GM23338 (cell line): ENCODE measurements at regions not wholly inside any gene's neighbourhood (a gene's known extent, or its start where the extent isn't known, plus 50 kb on each side); places are given as distances from the start of the nearest gene placed in this dataset.

Experiments
- ATAC-seq: fragments of 200-7000 bp; cut with Tn5 transposase; 3 replicates; pipeline ENCODE4 v1.9.1; 2020
- DNase-seq: peaks from one replicate; pipeline ENCODE4 v3.0.0-alpha.2; 2015; ENCODE audit warnings: low spot score
- H2AFZ ChIP-seq: fragments of 200-600 bp; sonication (generic); 2 replicates; pipeline ENCODE4 v1.8.0; 2016; ENCODE audit warnings: antibody characterized with exemption, mild to moderate bottlenecking, moderate library complexity
- H3F3A ChIP-seq: fragments of 200-600 bp; sonication (generic); replicated peaks from 2 replicates; pipeline ENCODE4 v1.8.0; 2017; ENCODE audit warnings: antibody characterized with exemption, mixed run types, low read depth
- H3K27ac ChIP-seq: fragments of 200-600 bp; sonication (generic); 2 replicates; pipeline ENCODE4 v1.6.1; 2016; ENCODE audit warnings: low read depth
- H3K27me3 ChIP-seq: fragments of 200-600 bp; sonication (generic); 2 replicates; pipeline ENCODE4 v1.8.0; 2016; ENCODE audit warnings: mild to moderate bottlenecking, mixed run types, moderate library complexity; ENCODE audit not compliant: insufficient read depth
- H3K36me3 ChIP-seq: fragments of 200-600 bp; sonication (generic); 2 replicates; pipeline ENCODE4 v1.8.0; 2016; ENCODE audit warnings: mild to moderate bottlenecking; ENCODE audit not compliant: insufficient read depth
- H3K4me1 ChIP-seq: fragments of 200-600 bp; sonication (generic); 2 replicates; pipeline ENCODE4 v1.8.0; 2016; ENCODE audit warnings: mild to moderate bottlenecking, moderate library complexity; ENCODE audit not compliant: insufficient read depth
- H3K4me2 ChIP-seq: fragments of 200-600 bp; sonication (generic); 2 replicates; pipeline ENCODE4 v1.7.1; 2017; ENCODE audit warnings: mixed run types
- H3K4me3 ChIP-seq: fragments of 200-600 bp; sonication (generic); 2 replicates; pipeline ENCODE4 v1.6.1; 2016; ENCODE audit warnings: mixed run types
- H3K79me2 ChIP-seq: fragments of 200-600 bp; sonication (generic); replicated peaks from 2 replicates; pipeline ENCODE4 v1.8.0; 2017; ENCODE audit warnings: mild to moderate bottlenecking; ENCODE audit not compliant: insufficient read depth
- H3K9me2 ChIP-seq: fragments of 200-600 bp; sonication (generic); 2 replicates; pipeline ENCODE4 v1.8.0; 2017; ENCODE audit not compliant: insufficient read depth
- H4K20me1 ChIP-seq: fragments of 200-600 bp; sonication (generic); replicated peaks from 2 replicates; pipeline ENCODE4 v1.8.0; 2017; ENCODE audit warnings: mild to moderate bottlenecking; ENCODE audit not compliant: insufficient read depth
- H3K27ac Mint-ChIP-seq: 2 replicates; pipeline ENCODE4 v1.8.0; 2020; ENCODE audit warnings: inconsistent platforms, mild to moderate bottlenecking, moderate library complexity, mixed read lengths
- H3K27me3 Mint-ChIP-seq: 3 replicates; pipeline ENCODE4 v1.8.0; 2022; ENCODE audit warnings: low read depth, mild to moderate bottlenecking, moderate library complexity, mixed read lengths, inconsistent platforms; ENCODE audit not compliant: insufficient read depth, poor library complexity
- H3K36me3 Mint-ChIP-seq: 3 replicates; pipeline ENCODE4 v1.8.0; 2021; ENCODE audit warnings: low read depth, mild to moderate bottlenecking, inconsistent platforms, moderate library complexity, mixed read lengths
- H3K4me1 Mint-ChIP-seq: 3 replicates; pipeline ENCODE4 v1.8.0; 2020; ENCODE audit warnings: mild to moderate bottlenecking, inconsistent platforms, mixed read lengths
- H3K4me3 Mint-ChIP-seq: 3 replicates; pipeline ENCODE4 v1.8.0; 2021; ENCODE audit warnings: moderate library complexity, mild to moderate bottlenecking, inconsistent platforms, mixed read lengths
- H3K9me3 Mint-ChIP-seq: 3 replicates; pipeline ENCODE4 v1.8.0; 2020; ENCODE audit warnings: moderate library complexity, mild to moderate bottlenecking, inconsistent platforms, mixed read lengths
- EZH2 ChIP-seq: fragments of 200-600 bp; sonication (generic); IDR thresholded peaks from one replicate; pipeline ENCODE4 v1.8.0; 2017; ENCODE audit warnings: antibody characterized with exemption, mild to moderate bottlenecking, low read depth; ENCODE audit not compliant: unreplicated experiment
- JUNB ChIP-seq: IDR thresholded peaks from one replicate; pipeline ENCODE4 v1.6.1; 2016; ENCODE audit warnings: antibody characterized with exemption; ENCODE audit not compliant: unreplicated experiment
- NANOG ChIP-seq: IDR thresholded peaks from 2 replicates; pipeline ENCODE4 v1.6.1; 2016; ENCODE audit warnings: antibody characterized with exemption, borderline replicate concordance
- POLR2AphosphoS5 ChIP-seq: IDR thresholded peaks from 2 replicates; pipeline ENCODE4 v1.6.1; 2016; ENCODE audit warnings: antibody characterized with exemption, low read depth
- ZNF114 ChIP-seq: fragments of 250-450 bp; sonication (Bioruptor Pico); IDR thresholded peaks from 2 replicates; pipeline ENCODE4 v1.5.0; 2020; ENCODE audit warnings: mild to moderate bottlenecking, moderate library complexity
- ZNF331 ChIP-seq: fragments of 250-450 bp; sonication (Bioruptor Pico); IDR thresholded peaks from 2 replicates; pipeline ENCODE4 v1.5.0; 2020; ENCODE audit warnings: low read depth, mild to moderate bottlenecking, moderate library complexity
- TF ChIP-seq, protein P1 (sequence below): IDR thresholded peaks from 2 replicates; pipeline ENCODE4 v1.6.1; 2016; ENCODE audit warnings: antibody characterized with exemption
- TF ChIP-seq, protein P2 (sequence below): IDR thresholded peaks from one replicate; pipeline ENCODE4 v1.6.1; 2018; ENCODE audit warnings: antibody characterized with exemption; ENCODE audit not compliant: unreplicated experiment
- TF ChIP-seq, protein P3 (sequence below), 2 experiments: fragments of 200-600 bp in 1 of 2; sonication (generic) in 1 of 2; conservative IDR thresholded peaks; 2 replicates each; pipeline versions ENCODE4 v1.5.1 to v1.6.1; 2016 to 2017; ENCODE audit warnings: antibody characterized with exemption in 2 of 2, low read depth in 2 of 2, mild to moderate bottlenecking in 2 of 2, moderate library complexity in 1 of 2
- TF ChIP-seq, protein P4 (sequence below): fragments of 250-450 bp; sonication (Bioruptor Pico); IDR thresholded peaks from 2 replicates; pipeline ENCODE4 v1.5.0; 2020; ENCODE audit warnings: mild to moderate bottlenecking, moderate library complexity

DNA sequence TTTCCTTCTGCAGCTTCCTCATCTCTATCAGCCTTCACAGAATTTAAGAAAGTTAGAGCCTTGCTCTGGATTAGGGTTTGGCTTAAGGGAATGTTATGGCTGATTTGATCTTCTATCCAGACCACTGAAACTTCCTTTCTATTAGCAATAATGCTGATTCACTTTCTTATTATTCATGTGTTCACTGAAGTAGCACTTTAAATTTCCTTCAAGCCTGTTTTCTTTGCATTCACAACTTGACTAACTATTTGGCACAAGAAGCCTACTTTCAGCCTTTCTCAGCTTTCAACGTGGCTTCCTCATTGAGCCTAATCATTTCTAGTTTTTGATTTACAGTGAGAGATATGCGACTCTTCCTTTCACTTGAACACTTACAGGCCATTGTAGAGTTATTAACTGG is 528.5 kb downstream of the PLPP3 start (continued):
- TF ChIP-seq, protein P1, sequence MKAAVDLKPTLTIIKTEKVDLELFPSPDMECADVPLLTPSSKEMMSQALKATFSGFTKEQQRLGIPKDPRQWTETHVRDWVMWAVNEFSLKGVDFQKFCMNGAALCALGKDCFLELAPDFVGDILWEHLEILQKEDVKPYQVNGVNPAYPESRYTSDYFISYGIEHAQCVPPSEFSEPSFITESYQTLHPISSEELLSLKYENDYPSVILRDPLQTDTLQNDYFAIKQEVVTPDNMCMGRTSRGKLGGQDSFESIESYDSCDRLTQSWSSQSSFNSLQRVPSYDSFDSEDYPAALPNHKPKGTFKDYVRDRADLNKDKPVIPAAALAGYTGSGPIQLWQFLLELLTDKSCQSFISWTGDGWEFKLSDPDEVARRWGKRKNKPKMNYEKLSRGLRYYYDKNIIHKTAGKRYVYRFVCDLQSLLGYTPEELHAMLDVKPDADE, result no peak
- TF ChIP-seq, protein P2, sequence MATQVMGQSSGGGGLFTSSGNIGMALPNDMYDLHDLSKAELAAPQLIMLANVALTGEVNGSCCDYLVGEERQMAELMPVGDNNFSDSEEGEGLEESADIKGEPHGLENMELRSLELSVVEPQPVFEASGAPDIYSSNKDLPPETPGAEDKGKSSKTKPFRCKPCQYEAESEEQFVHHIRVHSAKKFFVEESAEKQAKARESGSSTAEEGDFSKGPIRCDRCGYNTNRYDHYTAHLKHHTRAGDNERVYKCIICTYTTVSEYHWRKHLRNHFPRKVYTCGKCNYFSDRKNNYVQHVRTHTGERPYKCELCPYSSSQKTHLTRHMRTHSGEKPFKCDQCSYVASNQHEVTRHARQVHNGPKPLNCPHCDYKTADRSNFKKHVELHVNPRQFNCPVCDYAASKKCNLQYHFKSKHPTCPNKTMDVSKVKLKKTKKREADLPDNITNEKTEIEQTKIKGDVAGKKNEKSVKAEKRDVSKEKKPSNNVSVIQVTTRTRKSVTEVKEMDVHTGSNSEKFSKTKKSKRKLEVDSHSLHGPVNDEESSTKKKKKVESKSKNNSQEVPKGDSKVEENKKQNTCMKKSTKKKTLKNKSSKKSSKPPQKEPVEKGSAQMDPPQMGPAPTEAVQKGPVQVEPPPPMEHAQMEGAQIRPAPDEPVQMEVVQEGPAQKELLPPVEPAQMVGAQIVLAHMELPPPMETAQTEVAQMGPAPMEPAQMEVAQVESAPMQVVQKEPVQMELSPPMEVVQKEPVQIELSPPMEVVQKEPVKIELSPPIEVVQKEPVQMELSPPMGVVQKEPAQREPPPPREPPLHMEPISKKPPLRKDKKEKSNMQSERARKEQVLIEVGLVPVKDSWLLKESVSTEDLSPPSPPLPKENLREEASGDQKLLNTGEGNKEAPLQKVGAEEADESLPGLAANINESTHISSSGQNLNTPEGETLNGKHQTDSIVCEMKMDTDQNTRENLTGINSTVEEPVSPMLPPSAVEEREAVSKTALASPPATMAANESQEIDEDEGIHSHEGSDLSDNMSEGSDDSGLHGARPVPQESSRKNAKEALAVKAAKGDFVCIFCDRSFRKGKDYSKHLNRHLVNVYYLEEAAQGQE, result no peak
- no peak for TF ChIP-seq ZNF114 (CRISPR knock-in tag)
- no peak for TF ChIP-seq JUNB
- no peak for TF ChIP-seq ZNF331 (CRISPR knock-in tag)

DNA sequence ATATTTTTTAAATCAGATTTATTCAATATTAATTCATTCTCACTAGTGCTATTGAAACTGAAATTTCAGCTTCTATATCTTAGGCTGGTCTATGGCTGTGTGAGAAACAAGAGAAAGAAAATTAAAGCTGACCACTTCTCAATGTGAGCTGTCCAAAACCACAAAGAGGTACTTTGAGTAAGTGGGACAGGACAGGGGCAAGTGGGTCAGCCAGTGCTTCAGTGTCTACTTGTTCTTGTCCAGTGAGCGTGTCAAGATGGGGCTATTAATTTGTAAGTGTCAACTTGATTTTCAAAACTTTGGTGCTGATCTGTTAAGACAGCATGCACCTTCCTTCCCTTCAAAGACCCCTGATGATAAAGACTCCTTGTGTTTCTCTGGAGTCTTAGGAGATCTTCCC is 533.9 kb downstream of the PLPP3 start:
- H3K27me3 ChIP-seq, result no peaks in the 10 kb centered on the region
- Mint-ChIP-seq H3K36me3 (no peaks in the 10 kb centered on the region), H3K9me3 (peaks cover 6% of the 10 kb centered on the region; the same call in 1 of the 3 replicates), H3K4me1 (no peaks in the 10 kb centered on the region), H3K27ac (no peak overlapping the region), H3K4me3 (no peak overlapping the region), H3K27me3 (no peaks in the 10 kb centered on the region)
- no peak overlapping the region for H3K4me2 ChIP-seq
- H3K27ac ChIP-seq, result no peak overlapping the region
- no peaks in the 10 kb centered on the region for H3F3A ChIP-seq
- no peaks in the 10 kb centered on the region for H3K79me2 ChIP-seq
- ATAC-seq, result no peak
- H3K4me1 ChIP-seq, result no peaks in the 10 kb centered on the region
- peak overlapping the region; percentile 38; the same call in 1 of the 2 replicates for H2AFZ ChIP-seq
- H3K36me3 ChIP-seq, result no peaks in the 10 kb centered on the region
- DNase-seq, result no peak
- H4K20me1 ChIP-seq, result no peaks in the 10 kb centered on the region
- peaks cover 6% of the 10 kb centered on the region; the same call in 1 of the 2 replicates for H3K9me2 ChIP-seq
- no peak overlapping the region for H3K4me3 ChIP-seq
- no peak for TF ChIP-seq NANOG
- TF ChIP-seq ZNF331 (CRISPR knock-in tag), result no peak
- TF ChIP-seq POLR2AphosphoS5, result no peak
- TF ChIP-seq EZH2, result no peak
- TF ChIP-seq, protein P3, sequence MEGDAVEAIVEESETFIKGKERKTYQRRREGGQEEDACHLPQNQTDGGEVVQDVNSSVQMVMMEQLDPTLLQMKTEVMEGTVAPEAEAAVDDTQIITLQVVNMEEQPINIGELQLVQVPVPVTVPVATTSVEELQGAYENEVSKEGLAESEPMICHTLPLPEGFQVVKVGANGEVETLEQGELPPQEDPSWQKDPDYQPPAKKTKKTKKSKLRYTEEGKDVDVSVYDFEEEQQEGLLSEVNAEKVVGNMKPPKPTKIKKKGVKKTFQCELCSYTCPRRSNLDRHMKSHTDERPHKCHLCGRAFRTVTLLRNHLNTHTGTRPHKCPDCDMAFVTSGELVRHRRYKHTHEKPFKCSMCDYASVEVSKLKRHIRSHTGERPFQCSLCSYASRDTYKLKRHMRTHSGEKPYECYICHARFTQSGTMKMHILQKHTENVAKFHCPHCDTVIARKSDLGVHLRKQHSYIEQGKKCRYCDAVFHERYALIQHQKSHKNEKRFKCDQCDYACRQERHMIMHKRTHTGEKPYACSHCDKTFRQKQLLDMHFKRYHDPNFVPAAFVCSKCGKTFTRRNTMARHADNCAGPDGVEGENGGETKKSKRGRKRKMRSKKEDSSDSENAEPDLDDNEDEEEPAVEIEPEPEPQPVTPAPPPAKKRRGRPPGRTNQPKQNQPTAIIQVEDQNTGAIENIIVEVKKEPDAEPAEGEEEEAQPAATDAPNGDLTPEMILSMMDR (conservative IDR thresholded peaks at IDR 0.05; ENCODE audit: low read depth in 2 of 2), result no peak
- TF ChIP-seq, protein P4, sequence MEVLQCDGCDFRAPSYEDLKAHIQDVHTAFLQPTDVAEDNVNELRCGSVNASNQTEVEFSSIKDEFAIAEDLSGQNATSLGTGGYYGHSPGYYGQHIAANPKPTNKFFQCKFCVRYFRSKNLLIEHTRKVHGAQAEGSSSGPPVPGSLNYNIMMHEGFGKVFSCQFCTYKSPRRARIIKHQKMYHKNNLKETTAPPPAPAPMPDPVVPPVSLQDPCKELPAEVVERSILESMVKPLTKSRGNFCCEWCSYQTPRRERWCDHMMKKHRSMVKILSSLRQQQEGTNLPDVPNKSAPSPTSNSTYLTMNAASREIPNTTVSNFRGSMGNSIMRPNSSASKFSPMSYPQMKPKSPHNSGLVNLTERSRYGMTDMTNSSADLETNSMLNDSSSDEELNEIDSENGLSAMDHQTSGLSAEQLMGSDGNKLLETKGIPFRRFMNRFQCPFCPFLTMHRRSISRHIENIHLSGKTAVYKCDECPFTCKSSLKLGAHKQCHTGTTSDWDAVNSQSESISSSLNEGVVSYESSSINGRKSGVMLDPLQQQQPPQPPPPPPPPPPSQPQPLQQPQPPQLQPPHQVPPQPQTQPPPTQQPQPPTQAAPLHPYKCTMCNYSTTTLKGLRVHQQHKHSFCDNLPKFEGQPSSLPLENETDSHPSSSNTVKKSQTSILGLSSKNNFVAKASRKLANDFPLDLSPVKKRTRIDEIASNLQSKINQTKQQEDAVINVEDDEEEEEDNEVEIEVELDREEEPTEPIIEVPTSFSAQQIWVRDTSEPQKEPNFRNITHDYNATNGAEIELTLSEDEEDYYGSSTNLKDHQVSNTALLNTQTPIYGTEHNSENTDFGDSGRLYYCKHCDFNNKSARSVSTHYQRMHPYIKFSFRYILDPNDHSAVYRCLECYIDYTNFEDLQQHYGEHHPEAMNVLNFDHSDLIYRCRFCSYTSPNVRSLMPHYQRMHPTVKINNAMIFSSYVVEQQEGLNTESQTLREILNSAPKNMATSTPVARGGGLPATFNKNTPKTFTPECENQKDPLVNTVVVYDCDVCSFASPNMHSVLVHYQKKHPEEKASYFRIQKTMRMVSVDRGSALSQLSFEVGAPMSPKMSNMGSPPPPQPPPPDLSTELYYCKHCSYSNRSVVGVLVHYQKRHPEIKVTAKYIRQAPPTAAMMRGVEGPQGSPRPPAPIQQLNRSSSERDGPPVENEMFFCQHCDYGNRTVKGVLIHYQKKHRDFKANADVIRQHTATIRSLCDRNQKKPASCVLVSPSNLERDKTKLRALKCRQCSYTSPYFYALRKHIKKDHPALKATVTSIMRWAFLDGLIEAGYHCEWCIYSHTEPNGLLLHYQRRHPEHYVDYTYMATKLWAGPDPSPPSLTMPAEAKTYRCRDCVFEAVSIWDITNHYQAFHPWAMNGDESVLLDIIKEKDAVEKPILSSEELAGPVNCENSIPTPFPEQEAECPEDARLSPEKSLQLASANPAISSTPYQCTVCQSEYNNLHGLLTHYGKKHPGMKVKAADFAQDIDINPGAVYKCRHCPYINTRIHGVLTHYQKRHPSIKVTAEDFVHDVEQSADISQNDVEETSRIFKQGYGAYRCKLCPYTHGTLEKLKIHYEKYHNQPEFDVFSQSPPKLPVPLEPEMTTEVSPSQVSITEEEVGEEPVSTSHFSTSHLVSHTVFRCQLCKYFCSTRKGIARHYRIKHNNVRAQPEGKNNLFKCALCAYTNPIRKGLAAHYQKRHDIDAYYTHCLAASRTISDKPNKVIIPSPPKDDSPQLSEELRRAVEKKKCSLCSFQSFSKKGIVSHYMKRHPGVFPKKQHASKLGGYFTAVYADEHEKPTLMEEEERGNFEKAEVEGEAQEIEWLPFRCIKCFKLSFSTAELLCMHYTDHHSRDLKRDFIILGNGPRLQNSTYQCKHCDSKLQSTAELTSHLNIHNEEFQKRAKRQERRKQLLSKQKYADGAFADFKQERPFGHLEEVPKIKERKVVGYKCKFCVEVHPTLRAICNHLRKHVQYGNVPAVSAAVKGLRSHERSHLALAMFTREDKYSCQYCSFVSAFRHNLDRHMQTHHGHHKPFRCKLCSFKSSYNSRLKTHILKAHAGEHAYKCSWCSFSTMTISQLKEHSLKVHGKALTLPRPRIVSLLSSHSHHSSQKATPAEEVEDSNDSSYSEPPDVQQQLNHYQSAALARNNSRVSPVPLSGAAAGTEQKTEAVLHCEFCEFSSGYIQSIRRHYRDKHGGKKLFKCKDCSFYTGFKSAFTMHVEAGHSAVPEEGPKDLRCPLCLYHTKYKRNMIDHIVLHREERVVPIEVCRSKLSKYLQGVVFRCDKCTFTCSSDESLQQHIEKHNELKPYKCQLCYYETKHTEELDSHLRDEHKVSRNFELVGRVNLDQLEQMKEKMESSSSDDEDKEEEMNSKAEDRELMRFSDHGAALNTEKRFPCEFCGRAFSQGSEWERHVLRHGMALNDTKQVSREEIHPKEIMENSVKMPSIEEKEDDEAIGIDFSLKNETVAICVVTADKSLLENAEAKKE (CRISPR knock-in tag), result no peak
